Endothelial cell of umbilical vein (primary cell): ENCODE measurements at regions not wholly inside any gene's neighbourhood (a gene's known extent, or its start where the extent isn't known, plus 50 kb on each side); places are given as distances from the start of the nearest gene placed in this dataset.

ENCODE experiments used
- BruUV-seq: library from RNA; stranded (reverse); fragments of 400-500 nt; replicated peaks from 2 replicates; lab custom pipeline; 2021; lab: Mats Ljungman, UMichigan
- CTCF ChIA-PET: fragments of 300-600, 350-600 bp; sonication (Branson Sonifier 250); formaldehyde crosslinking; loops from one replicate; lab custom pipeline; 2021; ENCODE audit warnings: antibody characterized with exemption, inconsistent platforms; lab: Charles Lee
- POLR2A ChIA-PET: fragments of 300-600, 350-600 bp; sonication (Branson Sonifier 250); formaldehyde crosslinking; loops from one replicate; lab custom pipeline; 2021; ENCODE audit warnings: antibody characterized with exemption, inconsistent platforms; lab: Charles Lee
- DNase-seq: peaks from one replicate; pipeline ENCODE4 v3.0.0-alpha.2; 2011; ENCODE audit warnings: low read depth, low spot score
- FAIRE-seq: peaks from 2 replicates; lab custom pipeline; 2011; peaks lifted over from hg19 to GRCh38; lab: Jason Lieb, UNC
- H2AFZ ChIP-seq: 2 replicates; pipeline ENCODE4 v1.6.0; 2012; ENCODE audit warnings: low read depth, low read length, control low read depth, inconsistent platforms
- H3K27ac ChIP-seq: 2 replicates; pipeline ENCODE4 v1.5.1; 2011; ENCODE audit warnings: low read depth, mild to moderate bottlenecking, control low read depth, low read length, moderate library complexity; ENCODE audit not compliant: insufficient read depth
- H3K27me3 ChIP-seq, 2 experiments: 2 replicates each; pipeline versions ENCODE4 v1.6.0 to v1.6.1; 2011; ENCODE audit warnings: low read length in 2 of 2, mixed read lengths in 1 of 2; ENCODE audit not compliant: control insufficient read depth in 2 of 2, insufficient read depth in 2 of 2
- H3K36me3 ChIP-seq, 2 experiments: 2 replicates in 1 of 2; 3 replicates in 1 of 2; pipeline ENCODE4 v1.5.1; 2011; ENCODE audit warnings: low read length in 2 of 2, mild to moderate bottlenecking in 1 of 2, moderate library complexity in 1 of 2; ENCODE audit not compliant: control insufficient read depth in 2 of 2, insufficient read depth in 2 of 2; ENCODE audit errors: extremely low read depth in 1 of 2
- H3K4me1 ChIP-seq: 3 replicates; pipeline ENCODE4 v1.5.1; 2011; ENCODE audit warnings: mild to moderate bottlenecking, low read length; ENCODE audit not compliant: control insufficient read depth, insufficient read depth; ENCODE audit errors: extremely low read depth
- H3K4me2 ChIP-seq: 2 replicates; pipeline ENCODE4 v1.6.1; 2011; ENCODE audit warnings: low read length, control low read depth, mixed read lengths; ENCODE audit not compliant: insufficient read depth
- H3K4me3 ChIP-seq, 3 experiments: fragments of 200-600 bp in 1 of 3; sonication (generic), shearing (Covaris generic) in 1 of 3; replicated peaks in 1 of 3; 2 replicates each; pipeline ENCODE4 v1.5.1; 2011 to 2016; ENCODE audit warnings: control low read depth in 3 of 3, low read length in 3 of 3, mild to moderate bottlenecking in 2 of 3, inconsistent platforms in 1 of 3, low read depth in 1 of 3, moderate library complexity in 1 of 3; ENCODE audit not compliant: insufficient read depth in 1 of 3
- H3K79me2 ChIP-seq: 2 replicates; pipeline ENCODE4 v1.6.0; 2012; ENCODE audit warnings: low read length, inconsistent platforms; ENCODE audit not compliant: control insufficient read depth, insufficient read depth
- H3K9ac ChIP-seq: replicated peaks from 2 replicates; pipeline ENCODE3; 2011; ENCODE audit warnings: low read length, control low read depth; ENCODE audit not compliant: insufficient read depth; ENCODE audit errors: extremely low read depth
- H3K9me1 ChIP-seq: replicated peaks from 3 replicates; pipeline ENCODE4 v1.6.0; 2011; ENCODE audit warnings: mild to moderate bottlenecking, low read length; ENCODE audit not compliant: control insufficient read depth, insufficient read depth; ENCODE audit errors: extremely low read depth
- H3K9me3 ChIP-seq: replicated peaks from 2 replicates; pipeline ENCODE4 v1.5.1; 2012; ENCODE audit warnings: low read length, inconsistent platforms; ENCODE audit not compliant: control insufficient read depth, insufficient read depth
- H4K20me1 ChIP-seq: replicated peaks from 2 replicates; pipeline ENCODE3; 2011; ENCODE audit warnings: mild to moderate bottlenecking, low read length; ENCODE audit not compliant: control insufficient read depth, insufficient read depth; ENCODE audit errors: extremely low read depth
- CTCF ChIP-seq, 2 donors: IDR thresholded peaks; 1 replicate in 1 of 2; 2 replicates in 1 of 2; pipeline ENCODE4 v1.5.1; 2011; ENCODE audit warnings: low read length in 2 of 2, mild to moderate bottlenecking in 2 of 2, moderate library complexity in 2 of 2, control low read depth in 1 of 2, inconsistent platforms in 1 of 2, low read depth in 1 of 2; ENCODE audit not compliant: insufficient read depth in 1 of 2; ENCODE audit errors: extremely low read depth in 1 of 2
- EZH2 ChIP-seq: IDR thresholded peaks from 2 replicates; pipeline ENCODE4 v1.6.1; 2012; ENCODE audit warnings: borderline replicate concordance, low read depth, mild to moderate bottlenecking, moderate library complexity, low read length, inconsistent platforms; ENCODE audit not compliant: severe bottlenecking
- FOS ChIP-seq: IDR thresholded peaks from 2 replicates; pipeline ENCODE4 v1.6.1; 2011; ENCODE audit warnings: mild to moderate bottlenecking, low read length, moderate library complexity, borderline replicate concordance; ENCODE audit not compliant: insufficient read depth
- GATA2 ChIP-seq: IDR thresholded peaks from 2 replicates; pipeline ENCODE4 v1.7.0; 2011; ENCODE audit warnings: low read depth, mild to moderate bottlenecking, moderate library complexity, mixed read lengths, low read length; ENCODE audit not compliant: insufficient read length, insufficient read depth
- JUN ChIP-seq: IDR thresholded peaks from 2 replicates; pipeline ENCODE4 v1.6.1; 2011; ENCODE audit warnings: borderline replicate concordance, low read depth; ENCODE audit not compliant: insufficient read length, insufficient read depth
- MAX ChIP-seq: IDR thresholded peaks from 2 replicates; pipeline ENCODE4 v1.6.1; 2011; ENCODE audit not compliant: insufficient read depth, insufficient read length
- MYC ChIP-seq: IDR thresholded peaks from one replicate; pipeline ENCODE4 v1.6.1; 2011; ENCODE audit warnings: mild to moderate bottlenecking, low read depth, low read length
- POLR2A ChIP-seq: IDR thresholded peaks from 2 replicates; pipeline ENCODE4 v1.6.1; 2012; ENCODE audit warnings: low read depth, mild to moderate bottlenecking, control low read depth, low read length
- POLR2AphosphoS5 ChIP-seq: IDR thresholded peaks from 2 replicates; pipeline ENCODE4 v1.6.1; 2012; ENCODE audit warnings: low read depth, mild to moderate bottlenecking, control low read depth, low read length, moderate library complexity; ENCODE audit not compliant: insufficient read depth
- dilution Hi-C: fragments of 300-500 bp; cut with MboI; formaldehyde crosslinking; loops from one replicate; pipeline ENCODE4 v1.15.0; 2019; ENCODE audit warnings: low sequenced_read_pairs; ENCODE audit not compliant: extremely low pct_ligation_motif_present
- intact Hi-C: fragments of 100-400 bp; cut with micrococcal nuclease; formaldehyde crosslinking; loops from one replicate; pipeline ENCODE4 v1.10.0; 2022

GRCh38 chr15:53114960-53115359 is 324.8 kb upstream of the ONECUT1 start:
- TF ChIP-seq GATA2 (no peak), POLR2A (no peak), MAX (no peak), FOS (no peak), EZH2 (no peak), JUN (no peak), POLR2AphosphoS5 (no peak), MYC (no peak), CTCF (IDR thresholded peaks at IDR 0.05; ENCODE audit: extremely low read depth in 1 of 2, insufficient read depth in 1 of 2, low read depth in 1 of 2, low read length in 2 of 2) (no peak)
- Histone ChIP-seq H3K27ac (no peak overlapping the region), H3K4me3 (no peak overlapping the region), H3K4me1 (no peaks in the 10 kb centered on the region), H3K9me1 (no peaks in the 10 kb centered on the region), H4K20me1 (no peaks in the 10 kb centered on the region), H3K9ac (no peak overlapping the region), H3K79me2 (no peaks in the 10 kb centered on the region), H3K9me3 (peaks cover 3% of the 10 kb centered on the region), H3K27me3 (no peaks in the 10 kb centered on the region), H3K4me2 (no peak overlapping the region), H3K36me3 (no peaks in the 10 kb centered on the region), H2AFZ (no peak overlapping the region)
- no TSS peak for BruUV-seq
- FAIRE-seq: no peak
- dilution Hi-C loops (no loop called here), intact Hi-C loops (no loop called here)
- ChIA-PET POLR2A (no interaction called here), CTCF (interaction anchor here (0.7 kb wide), 1 partner anchor 10 kb away, joined by 3 read pairs; no protein-coding TSS in a partner anchor)
- no peak for DNase-seq
